Osteoblast (primary cell): ENCODE measurements at regions not wholly inside any gene's neighbourhood (a gene's known extent, or its start where the extent isn't known, plus 50 kb on each side); places are given as distances from the start of the nearest gene placed in this dataset.

Source experiments
- DNase-seq: peaks from one replicate; pipeline ENCODE4 v3.0.0; 2011; ENCODE audit warnings: low spot score, mixed read lengths; ENCODE audit not compliant: insufficient read length; ENCODE audit errors: missing footprints
- H2AFZ ChIP-seq: 2 replicates; pipeline ENCODE4 v1.6.0; 2011; ENCODE audit warnings: mild to moderate bottlenecking, low read length
- H3K27ac ChIP-seq: 2 replicates; pipeline ENCODE4 v1.5.1; 2011; ENCODE audit warnings: mild to moderate bottlenecking, low read depth, low read length, moderate library complexity
- H3K27me3 ChIP-seq: 2 replicates; pipeline ENCODE4 v1.6.0; 2012; ENCODE audit warnings: mild to moderate bottlenecking, control low read depth, inconsistent platforms, low read length, moderate library complexity; ENCODE audit not compliant: insufficient read depth
- H3K36me3 ChIP-seq: 2 replicates; pipeline ENCODE4 v1.5.1; 2011; ENCODE audit warnings: mild to moderate bottlenecking, low read length, control low read depth, moderate library complexity; ENCODE audit not compliant: insufficient read depth
- H3K4me1 ChIP-seq: 2 replicates; pipeline ENCODE4 v1.5.1; 2011; ENCODE audit warnings: mild to moderate bottlenecking, low read length, control low read depth, moderate library complexity; ENCODE audit not compliant: insufficient read depth
- H3K4me2 ChIP-seq: 2 replicates; pipeline ENCODE4 v1.6.0; 2011; ENCODE audit warnings: mild to moderate bottlenecking, low read length; ENCODE audit not compliant: insufficient read depth
- H3K4me3 ChIP-seq: fragments of 200-600 bp; sonication (generic); 3 replicates; pipeline ENCODE4 v1.5.1; 2012; ENCODE audit warnings: mild to moderate bottlenecking, low read length, inconsistent platforms; ENCODE audit not compliant: insufficient read depth
- H3K79me2 ChIP-seq: 2 replicates; pipeline ENCODE4 v1.6.0; 2012; ENCODE audit warnings: mild to moderate bottlenecking, low read length, control low read depth, inconsistent platforms; ENCODE audit not compliant: insufficient read depth
- H3K9me3 ChIP-seq: 2 replicates; pipeline ENCODE4 v1.5.1; 2011; ENCODE audit warnings: low read depth, low read length, control low read depth
- H4K20me1 ChIP-seq: 2 replicates; pipeline ENCODE4 v1.6.0; 2012; ENCODE audit warnings: mild to moderate bottlenecking, low read length, control low read depth; ENCODE audit not compliant: insufficient read depth
- TF ChIP-seq, protein P1 (sequence below): IDR thresholded peaks from 2 replicates; pipeline ENCODE4 v1.5.1; 2011; ENCODE audit warnings: mild to moderate bottlenecking, low read depth, low read length, moderate library complexity; ENCODE audit errors: extremely low read depth

DNA sequence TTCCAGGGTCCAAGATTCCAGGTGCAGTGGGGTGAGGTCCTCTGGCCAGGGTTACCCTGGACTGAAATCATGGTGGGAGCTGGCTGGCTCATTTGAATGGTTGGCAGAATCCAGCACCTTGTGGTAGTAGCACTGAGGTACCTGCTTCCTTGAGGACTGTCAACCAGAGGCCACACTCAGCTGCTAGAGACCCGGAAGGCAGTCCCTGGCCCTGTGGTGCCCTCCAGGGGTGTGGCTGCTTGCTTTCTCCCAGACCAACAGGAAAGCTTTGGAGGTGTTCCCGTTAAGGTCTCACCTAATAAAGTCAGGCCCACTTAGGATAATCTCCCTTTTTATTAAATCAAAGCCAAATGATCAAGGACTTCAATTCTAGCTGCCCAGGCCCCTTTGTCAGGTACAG lies 107.7 kb upstream of the GDF10 start:
- no peak for DNase-seq
- no peaks in the 10 kb centered on the region for H4K20me1 ChIP-seq
- H3K79me2 ChIP-seq, result no peaks in the 10 kb centered on the region
- H3K9me3 ChIP-seq, result no peaks in the 10 kb centered on the region
- H3K4me3 ChIP-seq, result no peak overlapping the region
- peaks cover 16% of the 10 kb centered on the region for H3K27me3 ChIP-seq
- TF ChIP-seq, protein P1, sequence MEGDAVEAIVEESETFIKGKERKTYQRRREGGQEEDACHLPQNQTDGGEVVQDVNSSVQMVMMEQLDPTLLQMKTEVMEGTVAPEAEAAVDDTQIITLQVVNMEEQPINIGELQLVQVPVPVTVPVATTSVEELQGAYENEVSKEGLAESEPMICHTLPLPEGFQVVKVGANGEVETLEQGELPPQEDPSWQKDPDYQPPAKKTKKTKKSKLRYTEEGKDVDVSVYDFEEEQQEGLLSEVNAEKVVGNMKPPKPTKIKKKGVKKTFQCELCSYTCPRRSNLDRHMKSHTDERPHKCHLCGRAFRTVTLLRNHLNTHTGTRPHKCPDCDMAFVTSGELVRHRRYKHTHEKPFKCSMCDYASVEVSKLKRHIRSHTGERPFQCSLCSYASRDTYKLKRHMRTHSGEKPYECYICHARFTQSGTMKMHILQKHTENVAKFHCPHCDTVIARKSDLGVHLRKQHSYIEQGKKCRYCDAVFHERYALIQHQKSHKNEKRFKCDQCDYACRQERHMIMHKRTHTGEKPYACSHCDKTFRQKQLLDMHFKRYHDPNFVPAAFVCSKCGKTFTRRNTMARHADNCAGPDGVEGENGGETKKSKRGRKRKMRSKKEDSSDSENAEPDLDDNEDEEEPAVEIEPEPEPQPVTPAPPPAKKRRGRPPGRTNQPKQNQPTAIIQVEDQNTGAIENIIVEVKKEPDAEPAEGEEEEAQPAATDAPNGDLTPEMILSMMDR, result no peak
- H3K4me1 ChIP-seq, result no peaks in the 10 kb centered on the region
- no peak overlapping the region for H3K4me2 ChIP-seq
- H3K36me3 ChIP-seq, result no peaks in the 10 kb centered on the region
- H2AFZ ChIP-seq, result no peak overlapping the region
- H3K27ac ChIP-seq, result no peak overlapping the region

DNA sequence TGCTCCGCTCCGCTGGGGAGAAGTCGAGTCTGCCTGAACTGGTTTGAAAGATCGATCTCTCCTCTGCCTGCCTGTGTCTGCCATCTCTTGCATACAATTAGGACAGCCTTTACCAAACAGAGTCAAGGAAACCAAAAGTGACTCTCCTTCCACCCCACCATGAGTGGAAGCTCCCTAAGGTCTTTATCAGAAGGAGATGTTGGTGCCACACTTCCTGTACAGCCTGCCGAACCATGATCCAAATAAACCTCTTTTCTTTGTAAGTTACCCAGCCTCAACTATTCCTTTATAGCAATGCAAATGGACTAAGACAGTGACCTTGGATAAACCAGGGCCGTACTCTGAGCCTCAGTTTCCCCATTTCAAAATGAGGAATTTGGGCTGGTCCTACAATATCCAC lies 106.3 kb upstream of the GDF10 start:
- Histone ChIP-seq H2AFZ (no peak overlapping the region), H3K36me3 (no peaks in the 10 kb centered on the region), H3K4me1 (no peaks in the 10 kb centered on the region), H4K20me1 (no peaks in the 10 kb centered on the region), H3K27ac (no peak overlapping the region), H3K9me3 (no peaks in the 10 kb centered on the region), H3K4me3 (no peak overlapping the region), H3K79me2 (no peaks in the 10 kb centered on the region), H3K4me2 (no peak overlapping the region), H3K27me3 (peaks cover 18% of the 10 kb centered on the region)
- no peak for DNase-seq
- TF ChIP-seq, protein P1, result no peak

DNA sequence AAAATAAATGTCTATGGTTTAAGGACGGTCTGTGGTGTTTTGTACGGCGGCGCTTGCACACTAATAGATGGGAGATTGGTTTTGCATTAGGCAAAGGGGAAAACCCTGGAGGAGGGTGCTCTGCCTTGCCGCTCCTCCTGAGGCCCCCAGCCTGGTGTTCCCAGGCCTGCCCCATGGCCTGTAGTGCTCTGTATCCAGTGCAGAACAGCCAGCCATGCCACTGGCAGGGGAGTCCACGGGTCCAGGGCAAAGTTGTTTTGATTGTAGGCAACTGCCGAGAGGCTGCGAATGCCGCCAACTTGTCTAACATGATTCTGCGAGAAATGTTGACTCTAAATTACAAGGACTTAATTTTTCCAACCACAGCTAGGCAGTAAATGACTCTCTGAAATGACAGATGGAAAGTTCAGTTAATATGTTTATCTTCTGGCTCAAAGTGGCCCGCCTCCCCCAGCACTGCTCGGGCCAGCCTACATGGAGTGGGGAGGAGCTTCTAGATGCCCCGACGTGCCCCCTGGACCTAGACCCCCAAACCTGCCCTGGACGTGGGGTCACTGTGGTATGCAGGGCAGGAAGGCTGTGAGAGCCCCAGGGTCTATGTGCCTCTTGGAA lies 104.6 kb upstream of the GDF10 start:
- no peaks in the 10 kb centered on the region for H3K79me2 ChIP-seq
- no peak for DNase-seq
- TF ChIP-seq, protein P1, result no peak

DNA sequence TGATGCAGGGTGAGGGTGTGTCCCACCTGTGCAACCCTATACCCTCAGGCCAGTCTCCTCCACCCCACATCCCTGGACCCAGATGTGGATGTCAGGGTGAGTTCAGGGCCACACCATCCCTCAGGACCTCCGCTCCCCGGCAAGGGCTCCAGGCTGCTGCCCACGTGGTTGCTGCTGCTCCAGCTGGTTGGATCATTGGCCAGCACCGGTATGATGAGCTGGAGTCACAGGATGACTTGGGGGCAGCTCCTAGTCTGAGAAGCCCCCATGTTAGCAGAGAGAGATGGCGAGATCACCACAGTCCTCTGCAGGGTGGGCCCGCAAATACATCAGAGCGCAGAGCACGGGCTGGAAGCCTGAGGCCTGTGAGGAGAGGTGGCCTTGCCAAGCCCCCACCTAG lies 103.3 kb upstream of the GDF10 start:
- no peak overlapping the region for H3K4me2 ChIP-seq
- H3K27me3 ChIP-seq, result peaks cover 10% of the 10 kb centered on the region
- H3K4me3 ChIP-seq, result no peak overlapping the region
- no peak overlapping the region for H3K27ac ChIP-seq
- H3K36me3 ChIP-seq, result no peaks in the 10 kb centered on the region
- H3K79me2 ChIP-seq, result no peaks in the 10 kb centered on the region
- H3K9me3 ChIP-seq, result no peaks in the 10 kb centered on the region
- H3K4me1 ChIP-seq, result no peaks in the 10 kb centered on the region
- H4K20me1 ChIP-seq, result no peaks in the 10 kb centered on the region
- TF ChIP-seq, protein P1, result no peak
- no peak for DNase-seq
- H2AFZ ChIP-seq, result no peak overlapping the region

More for the DNA sequence above, 104.6 kb upstream of the GDF10 start:
- Histone ChIP-seq H3K27ac (no peak overlapping the region), H3K4me1 (no peaks in the 10 kb centered on the region), H3K4me3 (no peak overlapping the region), H4K20me1 (no peaks in the 10 kb centered on the region), H3K9me3 (no peaks in the 10 kb centered on the region), H2AFZ (no peak overlapping the region), H3K27me3 (peaks cover 10% of the 10 kb centered on the region), H3K4me2 (no peak overlapping the region), H3K36me3 (no peaks in the 10 kb centered on the region)
